K562 (cell line): ENCODE measurements at regions not wholly inside any gene's neighbourhood (a gene's known extent, or its start where the extent isn't known, plus 50 kb on each side); places are given as distances from the start of the nearest gene placed in this dataset.

Experiments used
- CTCF ChIP-seq, 3 experiments: IDR thresholded peaks in 2 of 3; conservative IDR thresholded peaks in 1 of 3; 2 replicates each; pipeline ENCODE4 v1.5.1; 2011 to 2012; ENCODE audit warnings: low read length in 3 of 3, mild to moderate bottlenecking in 3 of 3, control low read depth in 2 of 3, improper control_type of control experiment in 1 of 3, inconsistent platforms in 1 of 3, low read depth in 1 of 3, mixed read lengths in 1 of 3, moderate library complexity in 1 of 3; ENCODE audit not compliant: insufficient read depth in 2 of 3
- JUND ChIP-seq, 2 experiments: IDR thresholded peaks; 2 replicates in 1 of 2; 3 replicates in 1 of 2; pipeline ENCODE4 v1.6.1; 2011; ENCODE audit warnings: borderline replicate concordance in 2 of 2, low read depth in 2 of 2, low read length in 2 of 2, improper control_type of control experiment in 1 of 2, missing biosample characterization in 1 of 2, missing genetic modification characterization in 1 of 2, missing genetic modification reagents in 1 of 2
- U2AF1 ChIP-seq: fragments of 200-400 bp; formaldehyde crosslinking; optimal IDR thresholded peaks from 2 replicates; pipeline ENCODE3; 2017; ENCODE audit warnings: mild to moderate bottlenecking, low read depth, low read length, moderate library complexity
- XRCC3 ChIP-seq: fragments of 450-650 bp; IDR thresholded peaks from 2 replicates; pipeline ENCODE4 v1.6.1; 2017; ENCODE audit warnings: mild to moderate bottlenecking, moderate library complexity
- ZNF143 ChIP-seq: sonication (generic); formaldehyde crosslinking; IDR thresholded peaks from 2 replicates; pipeline ENCODE4 v1.9.0; 2022; ENCODE audit warnings: mild to moderate bottlenecking, missing genetic modification reagents

DNA sequence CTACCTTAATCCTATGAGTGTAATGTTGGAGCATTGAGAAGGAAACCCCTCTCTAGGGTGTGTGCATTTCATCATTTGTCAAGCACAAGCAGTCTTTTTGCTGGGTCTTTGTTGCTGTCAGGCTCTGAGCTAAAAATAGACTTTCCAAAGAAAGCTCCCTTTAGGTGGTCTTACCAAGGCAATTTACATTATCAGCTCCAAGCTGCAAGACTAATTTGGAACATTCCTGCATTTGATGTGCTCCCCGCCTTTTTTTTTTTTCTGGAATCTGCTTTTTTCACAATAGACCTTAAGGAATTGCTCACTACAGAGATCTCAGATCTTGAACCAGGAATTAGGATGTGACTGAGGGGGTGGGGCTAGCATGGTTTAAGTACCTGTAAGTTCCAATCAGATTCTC lies 60.6 kb upstream of the STAC start:
- TF ChIP-seq CTCF (IDR thresholded peaks at IDR 0.05 in 2 of 3, conservative IDR thresholded peaks at IDR 0.05 in 1 of 3; ENCODE audit: insufficient read depth in 2 of 3, low read depth in 1 of 3, low read length in 3 of 3) (no peak), U2AF1 (no peak), XRCC3 (no peak), JUND (IDR thresholded peaks at IDR 0.05; ENCODE audit: borderline replicate concordance, low read depth, low read length) (no peak), JUND (tag; IDR thresholded peaks at IDR 0.05; ENCODE audit: borderline replicate concordance, low read depth, low read length) (no peak), ZNF143 (CRISPR knock-in tag) (no peak)
